B cell (primary cell): ENCODE measurements at regions not wholly inside any gene's neighbourhood (a gene's known extent, or its start where the extent isn't known, plus 50 kb on each side); places are given as distances from the start of the nearest gene placed in this dataset.

Experiments used
- CTCF ChIP-seq: fragments of 200-600 bp; IDR thresholded peaks from one replicate; pipeline ENCODE4 v1.8.0; 2022; ENCODE audit warnings: antibody characterized with exemption, mild to moderate bottlenecking
- EZH2 ChIP-seq: IDR thresholded peaks from 2 replicates; pipeline ENCODE4 v1.6.1; 2012; ENCODE audit warnings: borderline replicate concordance, low read depth, mild to moderate bottlenecking, moderate library complexity, low read length; ENCODE audit not compliant: insufficient read depth, poor library complexity, severe bottlenecking

DNA sequence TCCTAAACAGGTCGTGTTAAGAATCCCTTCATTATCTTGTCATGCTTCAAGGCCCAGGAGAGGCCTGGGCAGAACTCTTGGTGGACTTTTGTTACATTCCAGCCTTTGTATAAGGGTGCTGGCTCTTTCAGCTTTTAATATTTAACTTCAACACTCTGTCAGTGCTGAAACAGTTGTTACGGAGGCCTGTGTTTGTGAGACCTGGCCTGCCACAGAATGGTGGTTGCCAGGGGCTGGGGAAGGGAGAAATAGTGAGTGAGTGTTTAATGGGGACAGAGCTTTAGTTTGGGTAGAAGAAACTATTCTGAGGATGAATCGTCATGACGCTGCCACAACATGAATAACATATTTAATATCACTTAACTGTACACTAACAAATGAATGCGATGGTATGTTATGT is 1027.6 kb upstream of the PRKX start:
- TF ChIP-seq CTCF (no peak), EZH2 (no peak)
